ENCODE measurements at regions not wholly inside any gene's neighbourhood (a gene's known extent, or its start where the extent isn't known, plus 50 kb on each side); places are given as distances from the start of the nearest gene placed in this dataset.

DNA sequence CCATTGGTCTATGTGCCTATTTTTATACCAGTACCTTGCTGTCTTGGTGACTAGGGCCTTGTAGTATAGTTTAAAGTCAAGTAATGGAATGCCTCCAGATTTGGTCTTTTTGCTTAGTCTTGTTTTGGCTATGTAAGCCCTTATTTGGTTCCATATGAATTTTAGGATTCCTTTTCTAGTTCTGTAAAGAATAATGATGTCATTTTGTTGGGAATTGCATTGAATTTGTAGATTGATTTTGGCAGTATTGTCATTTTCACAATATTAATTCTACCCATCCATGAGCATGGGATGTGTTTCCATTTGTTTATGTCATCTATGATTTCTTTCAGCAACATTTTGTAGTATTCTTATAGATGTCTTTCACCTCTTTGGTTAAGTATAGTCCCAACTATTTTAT, 96.4 kb upstream of the PAK5 start:
- DNase-seq: no peak
- no peak for TF ChIP-seq POLR2A (IDR thresholded peaks at IDR 0.05; ENCODE audit: low read length)
- no peak for TF ChIP-seq GATA1 (IDR thresholded peaks at IDR 0.05; ENCODE audit: low read depth, low read length)

DNA sequence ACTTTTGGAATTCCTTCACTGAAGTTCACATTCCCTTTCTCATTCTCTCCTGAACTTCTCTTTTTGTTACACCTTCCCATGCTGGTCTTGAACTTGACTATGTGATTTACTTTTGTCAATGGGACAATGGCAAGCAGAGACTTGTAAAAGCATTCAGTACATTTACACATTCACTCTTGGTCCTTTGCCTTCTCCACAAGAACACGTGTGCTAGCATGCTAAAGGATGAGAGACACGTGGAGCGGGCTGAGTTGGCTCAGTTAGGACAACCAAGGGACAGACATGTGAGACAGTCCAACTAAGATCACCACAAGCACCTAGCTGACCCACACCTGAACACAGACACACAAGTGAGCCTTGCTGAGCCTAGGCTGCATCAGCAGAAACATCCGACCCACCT, 91.3 kb upstream of the PAK5 start:
- DNase-seq: no peak
- no peak for TF ChIP-seq POLR2A (IDR thresholded peaks at IDR 0.05; ENCODE audit: low read length)
- no peak for TF ChIP-seq GATA1 (IDR thresholded peaks at IDR 0.05; ENCODE audit: low read depth, low read length)

DNA sequence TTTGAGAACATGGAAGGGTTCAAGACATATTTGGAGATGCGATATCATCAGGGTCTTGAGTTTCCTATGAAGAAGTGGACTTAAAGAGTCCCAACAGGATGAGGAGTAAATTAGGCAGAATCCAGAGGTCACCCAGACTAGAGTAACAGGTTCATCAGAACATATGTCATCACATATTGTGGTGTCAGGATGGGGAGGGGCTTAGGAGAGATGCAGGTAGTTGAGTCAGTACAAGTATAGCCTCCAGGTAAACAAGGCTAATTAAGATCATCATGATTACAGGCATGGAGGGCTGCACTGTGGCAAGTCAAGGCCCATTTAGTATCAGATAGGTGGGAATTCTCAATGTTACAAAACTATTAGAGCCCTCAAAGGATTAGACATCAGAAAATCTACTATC, 90.1 kb upstream of the PAK5 start:
- TF ChIP-seq GATA1 (IDR thresholded peaks at IDR 0.05; ENCODE audit: low read depth, low read length): no peak
- no peak for TF ChIP-seq POLR2A (IDR thresholded peaks at IDR 0.05; ENCODE audit: low read length)
- no peak for DNase-seq

DNA sequence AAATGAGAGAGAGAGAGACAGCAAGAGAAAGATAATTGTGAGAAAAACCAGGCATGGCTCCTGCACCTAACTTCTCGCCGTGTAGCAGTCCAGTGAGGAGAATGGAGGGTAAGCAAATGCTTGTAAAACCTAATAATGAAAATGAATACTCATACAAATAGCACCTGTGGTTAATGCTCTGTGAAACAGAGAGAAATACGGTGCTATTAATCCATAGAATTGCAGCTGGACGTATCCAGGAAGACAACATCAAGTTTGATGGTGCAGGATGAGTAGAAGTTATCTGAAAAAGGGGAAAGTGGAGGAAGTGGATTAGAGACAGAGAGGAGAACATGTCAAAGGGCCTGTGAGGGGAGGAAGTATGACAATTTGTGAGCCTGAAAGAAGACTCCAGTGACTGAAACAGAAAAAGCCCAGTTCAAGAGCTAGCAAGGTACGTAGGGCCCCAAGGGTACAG, 89.4 kb upstream of the PAK5 start:
- DNase-seq: no peak
- no peak for TF ChIP-seq GATA1 (IDR thresholded peaks at IDR 0.05; ENCODE audit: low read depth, low read length)
- TF ChIP-seq POLR2A (IDR thresholded peaks at IDR 0.05; ENCODE audit: low read length): no peak

DNA sequence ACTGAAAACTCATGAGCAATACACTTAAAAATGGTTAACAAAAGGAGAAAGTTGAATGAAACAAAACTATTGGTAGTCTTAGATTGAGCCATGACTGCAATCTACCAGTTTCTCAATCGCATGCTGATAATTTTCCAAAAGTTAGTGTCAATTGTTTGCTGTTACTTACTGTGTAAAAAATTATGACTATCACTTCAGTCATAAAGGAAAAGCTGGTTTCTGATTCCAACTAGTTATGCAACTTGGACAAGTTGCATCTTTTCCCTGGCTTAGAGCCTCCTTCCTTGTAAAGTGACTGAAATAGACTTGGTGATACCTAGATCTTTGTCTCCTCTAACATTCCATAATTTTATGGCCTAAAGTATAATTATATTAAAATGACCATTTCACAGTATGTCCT, 88.3 kb upstream of the PAK5 start:
- no peak for TF ChIP-seq GATA1 (IDR thresholded peaks at IDR 0.05; ENCODE audit: low read depth, low read length)
- no peak for TF ChIP-seq POLR2A (IDR thresholded peaks at IDR 0.05; ENCODE audit: low read length)
- DNase-seq: no peak

DNA sequence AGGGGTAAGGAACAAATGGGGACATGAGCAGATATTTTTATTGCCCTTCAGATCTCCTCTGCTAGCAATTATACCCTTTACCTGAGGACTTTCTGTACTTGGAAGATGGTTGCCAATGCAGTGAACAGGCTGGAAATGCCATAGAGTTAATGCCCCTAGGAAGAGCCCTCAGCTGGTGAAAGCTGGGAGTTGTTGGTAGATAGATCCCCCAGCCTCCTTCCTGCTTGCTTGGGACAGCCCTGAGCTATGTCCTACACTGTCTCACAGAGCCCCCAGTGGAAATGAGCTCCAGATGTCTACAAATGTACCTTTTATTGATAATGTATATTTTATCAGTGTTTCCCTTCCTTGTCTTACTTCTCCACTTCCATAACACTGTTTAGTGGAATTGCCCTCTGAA, 87.6 kb upstream of the PAK5 start:
- DNase-seq: no peak
- TF ChIP-seq POLR2A (IDR thresholded peaks at IDR 0.05; ENCODE audit: low read length): no peak
- no peak for TF ChIP-seq GATA1 (IDR thresholded peaks at IDR 0.05; ENCODE audit: low read depth, low read length)

DNA sequence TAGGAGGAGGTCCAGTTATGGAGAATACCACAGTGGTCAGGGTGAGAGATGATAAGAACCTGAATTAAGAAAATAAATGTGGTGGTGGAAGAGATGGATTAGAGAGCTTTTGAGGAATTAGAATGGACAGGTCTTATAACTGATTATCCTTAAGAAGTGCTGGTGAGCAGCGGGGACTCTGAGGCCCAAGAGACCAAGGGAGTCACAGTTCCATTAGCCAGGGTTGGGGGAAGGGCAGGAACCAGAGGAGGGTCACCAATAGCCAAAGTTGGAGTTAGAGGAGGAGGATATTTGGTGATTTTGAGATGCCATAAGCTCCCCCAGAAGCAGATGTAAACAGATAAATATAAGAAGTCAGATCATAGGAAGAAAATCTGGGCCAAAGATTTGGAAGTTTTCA, 87.1 kb upstream of the PAK5 start:
- DNase-seq: no peak
- TF ChIP-seq POLR2A (IDR thresholded peaks at IDR 0.05; ENCODE audit: low read length): no peak
- no peak for TF ChIP-seq GATA1 (IDR thresholded peaks at IDR 0.05; ENCODE audit: low read depth, low read length)

DNA sequence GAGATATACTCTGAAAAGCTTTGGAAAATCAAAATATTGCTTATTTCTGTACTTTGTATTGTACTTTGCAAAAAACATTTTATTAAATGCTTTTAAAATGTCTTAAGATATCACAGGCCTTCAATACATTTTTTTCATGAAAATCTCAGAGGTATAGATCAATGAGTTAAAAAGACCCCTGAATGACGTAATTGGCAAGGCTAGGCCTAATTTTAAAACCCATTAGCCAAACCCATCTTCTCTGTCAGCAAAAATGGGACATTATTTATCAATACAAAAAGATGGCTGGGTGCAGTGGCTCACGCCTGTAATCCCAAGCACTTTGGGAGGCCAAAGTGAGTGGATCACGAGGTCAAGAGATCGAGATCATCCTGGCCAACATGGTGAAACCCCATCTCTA, 84.8 kb upstream of the PAK5 start:
- no peak for DNase-seq
- TF ChIP-seq POLR2A (IDR thresholded peaks at IDR 0.05; ENCODE audit: low read length): no peak
- no peak for TF ChIP-seq GATA1 (IDR thresholded peaks at IDR 0.05; ENCODE audit: low read depth, low read length)

DNA sequence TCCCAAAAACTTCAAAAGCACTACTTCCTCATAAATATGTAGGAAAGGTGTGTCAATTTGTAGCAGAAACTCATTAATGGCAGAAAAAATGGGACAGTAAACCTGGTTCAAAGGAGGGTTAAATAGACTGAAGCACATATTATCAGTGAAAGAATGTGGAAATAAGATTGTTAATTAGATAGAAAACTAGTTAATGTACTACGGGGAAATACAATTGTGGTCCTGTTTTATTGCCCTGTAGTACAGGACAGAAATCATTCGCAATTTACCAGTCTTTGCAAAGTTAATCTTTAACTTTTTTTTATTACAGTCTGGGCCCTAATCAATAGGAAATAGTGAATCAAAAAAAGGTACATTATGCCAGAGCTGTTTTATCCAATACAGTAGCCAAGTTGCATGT, 82.0 kb upstream of the PAK5 start:
- TF ChIP-seq GATA1 (IDR thresholded peaks at IDR 0.05; ENCODE audit: low read depth, low read length): no peak
- no peak for TF ChIP-seq POLR2A (IDR thresholded peaks at IDR 0.05; ENCODE audit: low read length)
- DNase-seq: no peak

DNA sequence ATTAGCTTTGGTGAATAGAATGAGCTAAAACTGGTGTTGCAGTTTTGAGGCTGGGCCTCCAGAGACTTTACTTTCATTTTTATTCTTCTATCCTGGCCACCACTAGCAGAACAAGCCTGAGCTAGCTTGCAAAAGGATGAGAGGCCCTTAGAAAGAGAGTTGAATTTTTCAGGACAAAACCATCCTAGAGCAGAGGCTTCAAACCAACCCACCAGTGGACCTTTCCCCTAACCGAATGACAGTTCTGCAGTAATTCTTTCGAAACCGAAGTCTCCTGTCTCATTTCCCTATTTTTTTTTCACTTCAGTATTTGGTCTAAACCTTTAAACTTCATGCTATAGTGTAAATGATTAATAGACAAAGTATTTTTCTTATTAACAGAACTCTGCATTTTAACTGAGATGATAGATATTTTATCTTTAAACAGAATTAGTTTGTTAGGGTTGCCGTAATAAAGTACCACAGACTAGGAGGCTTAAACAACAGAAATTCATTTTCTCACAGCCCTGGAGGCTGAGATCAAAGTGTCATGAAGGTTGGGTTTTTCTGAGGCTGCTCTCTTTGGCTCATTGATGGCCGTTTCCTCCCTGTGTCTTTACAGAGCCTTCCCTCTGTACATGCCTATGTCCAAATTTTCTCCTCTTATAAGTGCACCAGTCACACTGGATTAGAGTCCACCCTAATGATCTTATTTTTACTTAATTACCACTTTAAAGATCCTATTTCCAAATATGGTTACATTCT, 80.6 kb upstream of the PAK5 start:
- DNase-seq: no peak
- TF ChIP-seq GATA1 (IDR thresholded peaks at IDR 0.05; ENCODE audit: low read depth, low read length): no peak
- no peak for TF ChIP-seq POLR2A (IDR thresholded peaks at IDR 0.05; ENCODE audit: low read length)

DNA sequence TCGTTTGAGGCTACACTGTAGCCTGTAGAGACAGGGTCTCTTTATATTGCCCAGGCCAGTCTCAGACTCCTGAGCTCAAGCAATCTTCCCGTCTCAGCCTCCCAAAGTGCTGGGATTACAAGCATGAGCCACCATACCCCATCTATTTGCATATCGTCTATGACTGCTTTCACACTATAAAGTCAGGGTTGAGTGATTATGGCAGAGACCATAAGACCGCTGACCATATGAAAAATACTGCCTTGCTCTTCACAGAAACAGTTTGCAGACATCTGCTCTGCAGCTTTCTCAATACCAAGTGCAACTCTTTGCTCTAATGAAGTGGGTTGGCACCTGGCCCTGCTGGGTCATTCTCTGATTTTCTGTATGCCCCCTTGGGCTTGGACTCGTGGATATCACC, 79.5 kb upstream of the PAK5 start:
- DNase-seq: no peak
- no peak for TF ChIP-seq GATA1 (IDR thresholded peaks at IDR 0.05; ENCODE audit: low read depth, low read length)
- TF ChIP-seq POLR2A (IDR thresholded peaks at IDR 0.05; ENCODE audit: low read length): no peak

DNA sequence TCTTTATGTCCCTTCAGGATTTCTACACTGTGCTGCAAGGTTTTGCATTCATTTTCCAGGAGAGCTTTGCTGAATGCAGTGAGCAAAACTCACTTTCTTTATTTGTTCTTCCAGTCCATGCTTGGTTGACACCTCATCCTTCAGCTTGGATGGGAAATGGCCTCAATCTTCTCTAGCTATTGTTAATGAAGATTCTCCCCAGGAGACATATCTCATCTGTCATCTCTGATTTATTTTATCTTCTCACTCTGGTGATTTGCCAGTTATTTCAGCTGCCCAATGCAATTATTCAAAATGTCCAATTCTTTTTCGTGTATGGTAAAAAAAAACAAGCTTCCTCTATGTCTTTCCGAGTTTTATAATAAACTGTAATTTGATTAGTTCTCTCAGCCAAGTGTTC, 77.9 kb upstream of the PAK5 start:
- no peak for TF ChIP-seq GATA1 (IDR thresholded peaks at IDR 0.05; ENCODE audit: low read depth, low read length)
- no peak for TF ChIP-seq POLR2A (IDR thresholded peaks at IDR 0.05; ENCODE audit: low read length)

DNA sequence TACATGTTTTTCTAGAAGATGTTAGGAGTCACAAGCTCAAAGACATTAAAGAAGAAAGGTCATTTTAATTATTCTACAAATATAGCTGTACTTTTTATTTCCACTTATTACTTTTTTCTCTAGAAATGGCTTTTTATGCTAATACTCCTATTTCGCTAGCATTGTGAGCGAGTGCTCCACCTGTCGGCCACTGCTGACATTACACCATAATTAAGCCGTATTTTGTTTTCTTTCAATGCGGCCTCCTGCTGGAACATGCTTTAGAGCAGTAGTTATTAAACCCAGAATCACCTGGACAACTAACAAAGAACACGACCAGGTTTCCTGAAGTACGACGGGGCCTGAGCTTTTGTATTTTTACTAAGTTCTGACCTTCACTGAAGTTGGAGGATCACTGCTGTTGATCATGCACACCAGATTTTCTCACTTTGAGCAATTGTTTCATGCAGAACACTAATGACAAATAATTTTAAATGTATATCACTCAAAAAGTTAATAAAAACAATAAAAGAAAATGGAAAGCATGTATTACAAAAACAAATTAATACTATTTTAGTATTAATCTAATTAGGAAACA, 74.1 kb upstream of the PAK5 start:
- no peak for TF ChIP-seq GATA1 (IDR thresholded peaks at IDR 0.05; ENCODE audit: low read depth, low read length)
- TF ChIP-seq POLR2A (IDR thresholded peaks at IDR 0.05; ENCODE audit: low read length): no peak
- peak in 1 of 2 experiments; percentile 37 for DNase-seq

More for the DNA sequence above, 77.9 kb upstream of the PAK5 start:
- no peak for DNase-seq

DNA sequence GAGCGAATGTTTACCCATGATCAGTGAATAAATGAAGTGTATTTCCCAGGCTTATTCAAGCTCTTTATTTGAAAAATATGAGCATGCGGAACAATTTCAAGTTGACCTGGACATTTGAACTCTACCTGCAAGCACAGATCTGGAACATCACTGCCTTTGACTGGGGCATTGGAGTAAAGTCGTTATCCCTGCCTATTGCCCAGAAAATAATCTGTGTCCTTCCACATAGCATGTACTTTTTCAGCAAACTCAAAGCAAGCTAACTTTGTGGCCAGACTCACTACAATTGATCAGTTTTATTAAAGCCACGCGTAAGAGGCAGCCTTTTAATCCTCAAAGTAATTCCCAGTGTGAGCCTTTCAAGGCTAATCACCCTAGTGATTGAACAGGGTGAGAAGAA, 73.4 kb upstream of the PAK5 start:
- no peak for DNase-seq
- TF ChIP-seq GATA1 (IDR thresholded peaks at IDR 0.05; ENCODE audit: low read depth, low read length) (no peak), POLR2A (IDR thresholded peaks at IDR 0.05; ENCODE audit: low read length) (no peak)

DNA sequence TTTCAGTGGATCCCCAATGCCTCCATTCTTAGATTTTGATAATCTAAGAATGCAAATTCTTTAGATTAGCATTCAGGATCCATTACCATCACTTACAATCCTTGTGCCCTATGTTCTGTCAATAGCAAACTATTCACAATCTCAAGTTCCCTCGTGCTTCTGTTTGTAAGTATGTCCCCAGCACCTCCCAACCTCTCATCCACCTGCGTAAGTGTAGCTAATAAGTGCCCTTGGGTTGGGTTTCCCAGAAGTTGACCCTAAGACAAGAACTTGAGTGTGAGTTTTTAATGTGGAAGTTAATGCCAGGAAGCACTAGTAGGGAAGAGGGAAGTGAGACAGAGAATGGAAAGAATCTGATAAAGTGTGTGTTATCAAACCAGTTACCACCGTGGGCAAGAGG, 72.6 kb upstream of the PAK5 start:
- TF ChIP-seq GATA1 (IDR thresholded peaks at IDR 0.05; ENCODE audit: low read depth, low read length) (no peak), POLR2A (IDR thresholded peaks at IDR 0.05; ENCODE audit: low read length) (no peak)
- no peak for DNase-seq

Measured in erythroblast (primary cell).